Smooth muscle cell (in vitro differentiated cells): ENCODE measurements at regions not wholly inside any gene's neighbourhood (a gene's known extent, or its start where the extent isn't known, plus 50 kb on each side); places are given as distances from the start of the nearest gene placed in this dataset.

Source experiments
- DNase-seq: peaks from one replicate; lab custom pipeline; 2025; ENCODE audit not compliant: unreplicated experiment; lab: John Stamatoyannopoulos, UW
- H2AFZ ChIP-seq: fragments of 200-600 bp; sonication (generic); 2 replicates; pipeline ENCODE4 v1.6.0; 2016; ENCODE audit warnings: antibody characterized with exemption, low read depth, mild to moderate bottlenecking
- H3F3A ChIP-seq: fragments of 200-600 bp; sonication (generic); 2 replicates; pipeline ENCODE4 v1.6.0; 2017; ENCODE audit warnings: antibody characterized with exemption, low read depth
- H3K27ac ChIP-seq: fragments of 200-600 bp; sonication (generic); 2 replicates; pipeline ENCODE4 v1.5.1; 2016; ENCODE audit warnings: low read depth, mild to moderate bottlenecking
- H3K27me3 ChIP-seq: fragments of 200-600 bp; sonication (generic); 2 replicates; pipeline ENCODE4 v1.6.1; 2016; ENCODE audit warnings: low read depth, mild to moderate bottlenecking
- H3K36me3 ChIP-seq: fragments of 200-600 bp; sonication (generic); 2 replicates; pipeline ENCODE4 v1.5.1; 2016; ENCODE audit warnings: low read depth
- H3K4me1 ChIP-seq: fragments of 200-600 bp; sonication (generic); 2 replicates; pipeline ENCODE4 v1.5.1; 2016; ENCODE audit warnings: low read depth
- H3K4me2 ChIP-seq: fragments of 200-600 bp; sonication (generic); 2 replicates; pipeline ENCODE4 v1.6.0; 2016; ENCODE audit warnings: mild to moderate bottlenecking
- H3K4me3 ChIP-seq: fragments of 200-600 bp; sonication (generic); 2 replicates; pipeline ENCODE4 v1.5.1; 2016; ENCODE audit warnings: mild to moderate bottlenecking
- H3K79me2 ChIP-seq: fragments of 200-600 bp; sonication (generic); 2 replicates; pipeline ENCODE4 v1.6.0; 2016; ENCODE audit warnings: low read depth, mild to moderate bottlenecking
- H3K9ac ChIP-seq: fragments of 200-600 bp; sonication (generic); 2 replicates; pipeline ENCODE4 v1.6.0; 2016; ENCODE audit warnings: low read depth
- H3K9me3 ChIP-seq: fragments of 200-600 bp; sonication (generic); replicated peaks from 2 replicates; pipeline ENCODE4 v1.5.1; 2016; ENCODE audit warnings: low read depth
- H4K20me1 ChIP-seq: fragments of 200-600 bp; sonication (generic); 2 replicates; pipeline ENCODE4 v1.6.0; 2016; ENCODE audit warnings: low read depth
- WGBS: methylation state at CpG from one replicate; pipeline ENCODE4 v1.1.7; 2016; ENCODE audit warnings: low lambda C conversion rate; 5-methylcytosine and 5-hydroxymethylcytosine counted together
- TF ChIP-seq, protein P1 (sequence below): fragments of 200-600 bp; sonication (generic); IDR thresholded peaks from 2 replicates; pipeline ENCODE4 v1.5.1; 2017; ENCODE audit warnings: borderline replicate concordance, mild to moderate bottlenecking, antibody characterized with exemption; ENCODE audit not compliant: insufficient read depth, poor library complexity, severe bottlenecking

DNA sequence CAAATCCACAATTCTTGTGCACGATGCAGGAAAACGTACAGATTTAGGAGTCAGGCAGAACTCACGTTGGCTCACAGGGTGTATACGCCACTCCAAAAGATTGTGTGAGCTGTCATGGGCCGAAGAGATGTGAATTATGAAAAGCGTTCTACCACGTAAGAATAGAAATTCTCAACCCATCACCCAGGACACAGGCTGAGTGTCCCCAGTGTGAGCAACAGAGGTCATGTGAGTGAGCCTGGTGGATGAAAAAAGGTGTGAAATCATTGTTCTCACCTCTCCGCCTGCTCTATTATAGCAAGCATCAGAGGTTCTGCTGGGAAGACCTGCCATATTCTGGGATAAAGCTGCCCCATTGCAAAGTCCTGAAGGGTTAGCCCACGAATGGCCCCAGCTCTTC, 235.0 kb downstream of the MN1 start:
- H3K27ac ChIP-seq, result no peak overlapping the region

DNA sequence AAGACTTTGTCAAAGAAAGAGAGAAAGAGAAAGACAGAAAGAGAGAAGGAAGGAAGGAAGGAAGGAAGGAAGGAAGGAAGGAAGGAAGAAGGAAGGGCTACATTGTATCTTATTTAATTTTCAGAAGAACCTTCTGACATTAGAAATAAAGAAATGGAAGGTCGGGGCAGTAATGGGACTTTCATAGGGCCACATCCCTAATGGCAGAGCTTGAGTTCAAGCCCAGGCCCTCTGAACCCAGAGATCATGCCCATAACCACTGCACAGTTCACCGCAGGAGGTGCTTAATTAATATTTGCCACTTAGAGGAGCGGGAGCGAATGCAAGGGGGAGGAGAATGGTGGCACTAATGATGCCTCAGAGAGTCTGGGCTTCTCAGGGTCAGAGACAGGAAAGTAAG, 233.3 kb downstream of the MN1 start:
- H3K4me2 ChIP-seq, result no peak overlapping the region
- peaks cover 29% of the 10 kb centered on the region for H3K27me3 ChIP-seq
- H3K4me1 ChIP-seq, result no peaks in the 10 kb centered on the region

More for the DNA sequence above, 235.0 kb downstream of the MN1 start:
- no peaks in the 10 kb centered on the region for H3K4me1 ChIP-seq
- H2AFZ ChIP-seq, result no peak overlapping the region
- DNase-seq, result no peak
- H3K36me3 ChIP-seq, result no peaks in the 10 kb centered on the region
- H3F3A ChIP-seq, result no peaks in the 10 kb centered on the region
- no peak overlapping the region for H3K9ac ChIP-seq
- TF ChIP-seq, protein P1, sequence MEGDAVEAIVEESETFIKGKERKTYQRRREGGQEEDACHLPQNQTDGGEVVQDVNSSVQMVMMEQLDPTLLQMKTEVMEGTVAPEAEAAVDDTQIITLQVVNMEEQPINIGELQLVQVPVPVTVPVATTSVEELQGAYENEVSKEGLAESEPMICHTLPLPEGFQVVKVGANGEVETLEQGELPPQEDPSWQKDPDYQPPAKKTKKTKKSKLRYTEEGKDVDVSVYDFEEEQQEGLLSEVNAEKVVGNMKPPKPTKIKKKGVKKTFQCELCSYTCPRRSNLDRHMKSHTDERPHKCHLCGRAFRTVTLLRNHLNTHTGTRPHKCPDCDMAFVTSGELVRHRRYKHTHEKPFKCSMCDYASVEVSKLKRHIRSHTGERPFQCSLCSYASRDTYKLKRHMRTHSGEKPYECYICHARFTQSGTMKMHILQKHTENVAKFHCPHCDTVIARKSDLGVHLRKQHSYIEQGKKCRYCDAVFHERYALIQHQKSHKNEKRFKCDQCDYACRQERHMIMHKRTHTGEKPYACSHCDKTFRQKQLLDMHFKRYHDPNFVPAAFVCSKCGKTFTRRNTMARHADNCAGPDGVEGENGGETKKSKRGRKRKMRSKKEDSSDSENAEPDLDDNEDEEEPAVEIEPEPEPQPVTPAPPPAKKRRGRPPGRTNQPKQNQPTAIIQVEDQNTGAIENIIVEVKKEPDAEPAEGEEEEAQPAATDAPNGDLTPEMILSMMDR, result no peak
- no peak overlapping the region for H3K4me2 ChIP-seq
- H4K20me1 ChIP-seq, result no peaks in the 10 kb centered on the region
- WGBS, result 95% methylated on average over 9 of the region's 9 CpGs
- H3K4me3 ChIP-seq, result no peak overlapping the region
- H3K79me2 ChIP-seq, result no peaks in the 10 kb centered on the region
- H3K27me3 ChIP-seq, result peaks cover 29% of the 10 kb centered on the region
- H3K9me3 ChIP-seq, result no peaks in the 10 kb centered on the region

DNA sequence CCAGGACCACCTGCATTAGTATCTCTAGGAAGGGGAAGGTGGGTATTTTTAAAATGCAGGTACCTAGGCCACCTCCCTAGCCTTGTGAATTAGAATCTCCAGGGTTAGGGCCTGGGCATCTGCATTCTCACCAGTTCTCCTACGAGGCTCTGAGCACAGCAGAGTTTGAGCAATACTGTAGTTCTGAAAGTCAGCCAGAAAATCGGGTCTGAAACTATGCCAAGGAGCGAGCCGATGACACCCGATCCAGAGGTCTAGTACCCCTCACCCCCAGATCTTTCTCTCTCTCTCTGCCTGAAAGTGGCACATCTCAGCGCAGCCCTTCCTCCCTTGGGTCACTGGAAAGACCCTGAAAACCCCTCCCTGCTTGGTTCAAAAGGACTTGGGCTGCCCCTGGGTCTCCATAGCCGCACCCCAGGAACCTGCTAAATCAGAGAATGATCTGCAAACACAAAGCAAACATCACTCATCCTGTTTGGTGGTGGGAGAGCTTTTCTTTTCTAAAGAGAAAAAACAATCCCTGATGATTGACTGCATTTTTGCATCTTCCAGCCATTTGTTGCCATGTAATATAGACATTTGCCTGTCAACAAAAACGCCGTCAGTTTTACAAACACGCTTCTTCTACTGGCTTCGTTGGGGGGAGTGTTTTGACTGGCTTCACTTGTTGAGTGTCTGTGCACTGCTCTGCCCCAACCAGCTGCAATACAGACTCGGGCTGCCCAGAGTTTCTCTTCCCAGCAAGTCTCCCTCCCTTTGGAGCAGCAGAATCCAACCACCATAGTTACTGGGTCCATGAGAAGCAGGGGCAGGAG, 229.9 kb downstream of the MN1 start:
- Histone ChIP-seq H3K4me1 (peaks cover 5% of the 10 kb centered on the region), H3K27me3 (peaks cover 29% of the 10 kb centered on the region), H3K79me2 (no peaks in the 10 kb centered on the region), H3F3A (no peaks in the 10 kb centered on the region), H3K9ac (no peak overlapping the region), H3K4me2 (no peak overlapping the region), H3K36me3 (no peaks in the 10 kb centered on the region), H3K9me3 (no peaks in the 10 kb centered on the region), H3K27ac (no peak overlapping the region), H3K4me3 (no peak overlapping the region), H4K20me1 (no peaks in the 10 kb centered on the region), H2AFZ (no peak overlapping the region)
- no peak for DNase-seq
- TF ChIP-seq, protein P1, result no peak
- 83% methylated on average over 12 of the region's 12 CpGs for WGBS

More for the DNA sequence above, 233.3 kb downstream of the MN1 start:
- Histone ChIP-seq H3K79me2 (no peaks in the 10 kb centered on the region), H3K27ac (no peak overlapping the region), H3K9me3 (no peaks in the 10 kb centered on the region), H3K9ac (no peak overlapping the region), H4K20me1 (no peaks in the 10 kb centered on the region), H3K36me3 (no peaks in the 10 kb centered on the region), H3F3A (no peaks in the 10 kb centered on the region), H2AFZ (no peak overlapping the region), H3K4me3 (no peak overlapping the region)
- DNase-seq, result no peak
- WGBS, result 47% methylated on average over 4 of the region's 4 CpGs
- TF ChIP-seq, protein P1, result no peak

DNA sequence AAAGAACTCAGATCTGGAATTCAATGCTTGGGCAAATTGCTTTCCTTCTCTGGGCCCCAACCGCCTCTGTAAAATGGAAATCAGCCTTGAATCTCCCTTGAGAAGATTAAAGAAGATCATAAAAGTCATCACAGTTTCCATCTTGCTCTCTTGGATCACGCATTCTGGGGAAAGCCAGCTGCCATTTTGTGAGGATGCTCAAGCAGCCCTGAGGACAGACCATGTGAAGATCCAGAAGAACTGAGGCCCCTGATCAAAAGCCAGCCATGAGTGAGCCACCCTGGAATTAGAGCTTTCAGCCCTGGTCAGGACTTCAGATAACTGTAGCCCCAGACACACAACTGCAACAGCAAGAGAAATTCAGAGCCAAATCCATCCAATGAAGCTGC, 229.3 kb downstream of the MN1 start:
- Histone ChIP-seq H3F3A (no peaks in the 10 kb centered on the region), H4K20me1 (no peaks in the 10 kb centered on the region), H3K9ac (no peak overlapping the region), H3K79me2 (no peaks in the 10 kb centered on the region), H3K4me3 (no peak overlapping the region), H3K27ac (no peak overlapping the region), H3K36me3 (no peaks in the 10 kb centered on the region), H2AFZ (no peak overlapping the region), H3K4me2 (no peak overlapping the region), H3K27me3 (peaks cover 23% of the 10 kb centered on the region), H3K4me1 (peaks cover 5% of the 10 kb centered on the region), H3K9me3 (no peaks in the 10 kb centered on the region)
- no peak for DNase-seq
- TF ChIP-seq, protein P1, result no peak
- 93% methylated on average over 2 of the region's 2 CpGs for WGBS
